Kidney epithelial cell (primary cell): ENCODE measurements at regions not wholly inside any gene's neighbourhood (a gene's known extent, or its start where the extent isn't known, plus 50 kb on each side); places are given as distances from the start of the nearest gene placed in this dataset.

Experiments used
- DNase-seq: peaks from one replicate; pipeline ENCODE4 v3.0.0-alpha.2; 2010; ENCODE audit warnings: low read depth
- H3K27me3 ChIP-seq: 2 replicates; pipeline ENCODE4 v1.6.0; 2011; ENCODE audit warnings: low read length; ENCODE audit not compliant: control insufficient read depth, insufficient read depth
- H3K36me3 ChIP-seq: 2 replicates; pipeline ENCODE4 v1.5.1; 2011; ENCODE audit warnings: low read length; ENCODE audit not compliant: control insufficient read depth, insufficient read depth
- H3K4me3 ChIP-seq: 2 replicates; pipeline ENCODE4 v1.5.1; 2011; ENCODE audit warnings: low read depth, mild to moderate bottlenecking, control low read depth, low read length
- TF ChIP-seq, protein P1 (sequence below): IDR thresholded peaks from 2 replicates; pipeline ENCODE4 v1.5.1; 2011; ENCODE audit warnings: mild to moderate bottlenecking, moderate library complexity, low read length, control low read depth, inconsistent platforms; ENCODE audit not compliant: insufficient read depth, poor library complexity, severe bottlenecking

DNA sequence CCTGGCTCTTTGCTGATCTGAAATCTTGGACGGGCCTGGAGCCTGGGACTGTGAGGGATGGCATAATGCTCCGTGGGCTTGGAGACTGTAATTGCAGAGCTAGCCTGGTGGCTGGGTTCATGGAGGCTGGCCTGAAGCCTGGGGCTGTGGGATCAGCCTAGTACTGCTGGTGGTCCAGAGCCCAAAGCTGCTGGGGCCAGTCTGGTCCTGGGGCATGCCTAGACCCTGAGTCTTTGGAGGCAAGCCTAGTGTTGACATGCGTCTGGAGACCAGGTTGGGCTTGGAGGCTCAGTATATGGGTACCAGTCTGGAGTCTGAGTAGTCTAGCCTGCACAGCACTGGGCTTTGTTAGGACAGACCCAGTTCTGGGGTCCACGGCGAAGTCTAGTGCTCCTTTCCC lies 172.0 kb upstream of the ZC4H2 start:
- TF ChIP-seq, protein P1, sequence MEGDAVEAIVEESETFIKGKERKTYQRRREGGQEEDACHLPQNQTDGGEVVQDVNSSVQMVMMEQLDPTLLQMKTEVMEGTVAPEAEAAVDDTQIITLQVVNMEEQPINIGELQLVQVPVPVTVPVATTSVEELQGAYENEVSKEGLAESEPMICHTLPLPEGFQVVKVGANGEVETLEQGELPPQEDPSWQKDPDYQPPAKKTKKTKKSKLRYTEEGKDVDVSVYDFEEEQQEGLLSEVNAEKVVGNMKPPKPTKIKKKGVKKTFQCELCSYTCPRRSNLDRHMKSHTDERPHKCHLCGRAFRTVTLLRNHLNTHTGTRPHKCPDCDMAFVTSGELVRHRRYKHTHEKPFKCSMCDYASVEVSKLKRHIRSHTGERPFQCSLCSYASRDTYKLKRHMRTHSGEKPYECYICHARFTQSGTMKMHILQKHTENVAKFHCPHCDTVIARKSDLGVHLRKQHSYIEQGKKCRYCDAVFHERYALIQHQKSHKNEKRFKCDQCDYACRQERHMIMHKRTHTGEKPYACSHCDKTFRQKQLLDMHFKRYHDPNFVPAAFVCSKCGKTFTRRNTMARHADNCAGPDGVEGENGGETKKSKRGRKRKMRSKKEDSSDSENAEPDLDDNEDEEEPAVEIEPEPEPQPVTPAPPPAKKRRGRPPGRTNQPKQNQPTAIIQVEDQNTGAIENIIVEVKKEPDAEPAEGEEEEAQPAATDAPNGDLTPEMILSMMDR = no peak
- Histone ChIP-seq H3K4me3 (no peak overlapping the region), H3K27me3 (no peaks in the 10 kb centered on the region), H3K36me3 (no peaks in the 10 kb centered on the region)
- no peak for DNase-seq

DNA sequence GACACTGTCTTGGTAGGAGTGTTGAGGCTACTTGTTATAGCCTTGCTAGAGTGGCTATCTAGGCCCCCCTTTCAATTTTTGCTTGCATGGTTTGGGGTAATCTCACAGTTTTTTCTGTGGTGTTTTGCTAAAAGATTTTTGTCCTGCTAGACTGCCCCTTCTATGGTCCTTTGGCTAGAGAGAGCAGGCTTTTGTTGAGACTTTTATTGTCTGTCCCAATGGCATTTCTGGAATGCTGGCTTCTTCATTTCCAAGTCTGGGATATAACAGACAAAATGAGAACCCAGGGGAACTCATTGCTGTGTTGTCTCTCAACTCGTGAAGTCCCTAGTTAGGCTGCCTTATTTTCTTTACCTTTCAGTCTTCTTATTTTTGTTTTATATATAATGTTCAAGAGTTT lies 160.2 kb upstream of the ZC4H2 start:
- no peak overlapping the region for H3K4me3 ChIP-seq
- H3K36me3 ChIP-seq = no peaks in the 10 kb centered on the region
- TF ChIP-seq, protein P1 = no peak
- no peaks in the 10 kb centered on the region for H3K27me3 ChIP-seq
- DNase-seq = no peak

DNA sequence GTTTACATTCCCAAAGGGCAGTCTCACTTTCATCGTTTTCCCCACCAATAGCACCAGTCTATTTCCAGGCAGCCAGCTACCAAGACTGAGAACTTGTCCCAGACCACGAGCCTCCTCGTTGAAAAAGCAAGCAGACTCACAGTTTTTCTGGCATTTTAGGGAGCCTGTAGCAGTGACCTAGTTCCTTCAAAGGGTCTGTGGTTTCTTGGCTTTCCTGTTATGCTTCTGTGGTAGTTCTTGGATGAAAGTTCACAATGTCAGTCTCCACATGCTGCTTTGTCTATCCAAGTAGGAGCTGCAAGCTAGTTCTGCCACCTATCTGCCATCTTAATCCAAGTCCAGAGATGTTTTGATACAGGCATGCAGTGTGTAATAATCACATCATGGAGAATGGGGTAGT lies 151.6 kb upstream of the ZC4H2 start:
- TF ChIP-seq, protein P1 = no peak
- Histone ChIP-seq H3K36me3 (no peaks in the 10 kb centered on the region), H3K27me3 (no peaks in the 10 kb centered on the region), H3K4me3 (no peak overlapping the region)
- no peak for DNase-seq

DNA sequence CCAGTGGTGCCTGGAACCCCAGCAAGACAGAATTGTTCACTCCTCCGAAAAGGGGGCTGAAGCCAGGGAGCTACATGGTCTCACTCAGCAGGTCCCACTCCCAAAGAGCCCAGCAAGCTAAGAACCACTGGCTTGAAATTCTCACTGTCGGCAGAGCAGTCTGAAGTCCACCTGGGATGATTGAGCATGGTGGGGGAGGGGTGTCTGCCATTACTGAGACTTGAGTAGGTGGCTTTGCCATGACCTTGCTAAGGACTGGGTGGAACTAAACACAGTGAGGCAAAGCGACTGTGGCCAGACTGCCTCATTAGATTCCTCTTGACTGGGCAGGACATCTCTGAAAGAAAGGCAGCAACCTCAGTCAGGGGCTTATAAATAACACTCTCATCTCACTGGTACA lies 122.6 kb upstream of the ZC4H2 start:
- no peak for DNase-seq
- Histone ChIP-seq H3K36me3 (no peaks in the 10 kb centered on the region), H3K27me3 (no peaks in the 10 kb centered on the region), H3K4me3 (no peak overlapping the region)
- TF ChIP-seq, protein P1 = no peak

DNA sequence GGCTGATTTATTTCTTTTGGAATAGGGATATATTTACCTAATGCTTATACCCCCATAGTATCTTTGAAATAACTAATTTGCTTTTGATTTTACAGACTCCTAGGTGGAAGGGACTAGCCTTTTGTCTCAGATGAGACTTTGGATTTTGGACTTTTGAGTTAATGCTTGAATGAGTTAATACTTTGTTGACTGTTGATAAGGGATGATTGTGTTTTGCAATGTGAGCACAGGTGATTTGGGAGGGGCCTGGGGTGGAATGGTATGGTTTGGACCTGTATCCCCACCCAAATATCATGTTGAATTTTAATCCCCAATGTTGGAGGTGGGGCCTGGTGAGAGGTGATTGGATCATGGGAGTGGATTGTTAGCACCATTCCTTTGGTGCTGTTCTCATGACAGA lies 117.4 kb upstream of the ZC4H2 start:
- Histone ChIP-seq H3K27me3 (no peaks in the 10 kb centered on the region), H3K4me3 (no peak overlapping the region), H3K36me3 (no peaks in the 10 kb centered on the region)
- no peak for DNase-seq
- TF ChIP-seq, protein P1 = no peak

DNA sequence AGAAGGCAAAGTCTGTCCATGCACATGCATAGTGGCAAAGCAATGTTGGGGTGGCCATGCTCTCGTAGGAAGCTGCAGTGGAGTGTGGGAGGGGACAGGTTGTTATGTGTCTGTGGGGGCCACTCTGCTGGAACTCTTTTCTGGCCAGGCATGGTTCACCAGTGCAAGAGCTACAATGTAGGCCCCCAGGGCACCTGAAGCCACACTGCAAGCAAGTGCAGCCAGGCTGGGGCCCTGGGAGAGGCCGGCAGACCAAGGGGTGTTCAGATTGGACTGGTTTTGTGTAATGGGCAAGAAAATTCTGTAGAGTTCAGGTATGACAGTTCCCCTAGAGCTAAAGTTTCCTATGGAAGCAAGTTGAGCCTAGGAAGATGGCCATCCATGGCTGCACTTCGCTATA lies 97.0 kb upstream of the ZC4H2 start:
- no peaks in the 10 kb centered on the region for H3K36me3 ChIP-seq
- TF ChIP-seq, protein P1 = no peak
- DNase-seq = no peak
- H3K27me3 ChIP-seq = no peaks in the 10 kb centered on the region
- no peak overlapping the region for H3K4me3 ChIP-seq
